ENCODE measurements at regions not wholly inside any gene's neighbourhood (a gene's known extent, or its start where the extent isn't known, plus 50 kb on each side); places are given as distances from the start of the nearest gene placed in this dataset.

DNA sequence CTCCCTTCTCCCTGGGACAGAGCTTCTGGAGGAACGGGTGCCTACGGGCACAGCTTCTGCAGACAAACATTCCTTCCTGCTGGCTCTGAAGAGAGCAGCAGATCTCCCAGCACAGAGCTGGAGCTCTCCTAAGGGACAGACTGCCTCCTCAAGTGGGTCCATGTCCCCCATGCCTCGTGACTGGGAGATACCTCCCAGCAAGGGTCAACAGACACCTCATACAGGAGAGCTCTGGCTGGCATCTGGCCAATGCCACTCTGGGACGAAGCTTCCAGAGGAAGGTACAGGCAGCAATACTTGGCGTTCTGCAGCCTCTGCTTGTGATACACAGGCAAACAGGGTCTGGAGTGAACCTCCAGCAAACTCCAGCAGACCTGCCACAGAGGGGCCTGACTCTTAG lies 227.9 kb downstream of the SPATA31D1 start:
- Histone ChIP-seq H4K5ac (ENCODE audit: insufficient read length, low read depth, low read length) (no peak overlapping the region), H3K14ac (ENCODE audit: insufficient read depth, low read length) (no peak overlapping the region), H3K56ac (ENCODE audit: insufficient read length, low read depth, low read length) (no peak overlapping the region), H3K27ac (ENCODE audit: insufficient read length, low read depth, low read length) (no peak overlapping the region), H4K20me1 (ENCODE audit: control insufficient read depth, insufficient read depth, insufficient read length) (no peaks in the 10 kb centered on the region), H4K8ac (replicated peaks; ENCODE audit: insufficient read length, low read depth, low read length) (no peak overlapping the region), H3K23ac (ENCODE audit: insufficient read length, low read depth, low read length) (no peak overlapping the region), H3K4me2 (ENCODE audit: insufficient read depth, insufficient read length, low read length) (no peak overlapping the region), H3K4ac (ENCODE audit: low read depth, low read length) (no peak overlapping the region), H3K4me1 (ENCODE audit: insufficient read depth, low read length) (no peaks in the 10 kb centered on the region), H3K23me2 (ENCODE audit: insufficient read length, low read depth, low read length, poor library complexity, severe bottlenecking) (no peaks in the 10 kb centered on the region), H4K91ac (ENCODE audit: insufficient read length, low read depth, low read length) (no peak overlapping the region), H3K9me3 (ENCODE audit: control insufficient read depth, low read depth, low read length) (no peaks in the 10 kb centered on the region), H3K9ac (ENCODE audit: extremely low read depth, insufficient read length, low read length) (no peak overlapping the region), H2BK120ac (ENCODE audit: low read depth, low read length, poor library complexity, severe bottlenecking) (no peak overlapping the region), H3K79me1 (ENCODE audit: insufficient read depth, low read depth, low read length, poor library complexity, severe bottlenecking) (no peaks in the 10 kb centered on the region), H3K79me2 (ENCODE audit: insufficient read depth, low read length) (no peaks in the 10 kb centered on the region), H2BK5ac (ENCODE audit: insufficient read length, low read length) (no peak overlapping the region), H2BK12ac (ENCODE audit: insufficient read length, low read depth, low read length) (no peak overlapping the region), H3T11ph (ENCODE audit: low read length) (no peak overlapping the region), H2AFZ (ENCODE audit: low read length) (no peak overlapping the region), H2BK20ac (ENCODE audit: low read depth, low read length, poor library complexity, severe bottlenecking) (no peak overlapping the region), H2BK15ac (ENCODE audit: low read depth, low read length) (no peak overlapping the region), H3K18ac (ENCODE audit: insufficient read length, low read depth, low read length) (no peak overlapping the region), H2AK5ac (ENCODE audit: insufficient read length, low read length) (no peak overlapping the region), H3K27me3 (ENCODE audit: insufficient read depth, low read length) (no peaks in the 10 kb centered on the region)
- TF ChIP-seq CTCF (conservative IDR thresholded peaks at IDR 0.05) = no peak
- Mint-ChIP-seq H3K9me3 (peaks cover 4 to 6% of the 10 kb centered on the region in 2 experiments; a peak in 3 of 5 replicates), H3K4me1 (no peaks in the 10 kb centered on the region; a peak in 1 of 4 replicates), H3K27ac (peak overlapping the region in 1 of 3 experiments; percentile 35; a peak in 1 of 7 replicates), H3K36me3 (ENCODE audit: insufficient read depth in 1 of 3, low read depth in 3 of 3) (peaks cover 0 to 12% (median 2%) of the 10 kb centered on the region in 3 experiments; a peak in 2 of 7 replicates), H3K27me3 (ENCODE audit: low read depth) (no peaks in the 10 kb centered on the region), H3K4me3 (no peak overlapping the region)
- no peak for DNase-seq
- WGBS (ENCODE audit: extremely low coverage, insufficient read length, low lambda C conversion rate) = no CpG with 5 or more reads among the region's 5 CpGs
